ENCODE measurements at regions not wholly inside any gene's neighbourhood (a gene's known extent, or its start where the extent isn't known, plus 50 kb on each side); places are given as distances from the start of the nearest gene placed in this dataset.

- Histone ChIP-seq H3K4me2 (ENCODE audit: insufficient read depth, low read length) (no peak overlapping the region), H4K20me1 (replicated peaks; ENCODE audit: control insufficient read depth, insufficient read depth, low read length) (no peaks in the 10 kb centered on the region), H3K27ac (ENCODE audit: extremely low read depth, low read depth, low read length) (no peak overlapping the region), H3K4me1 (replicated peaks in 1 of 2; ENCODE audit: control insufficient read depth in 2 of 2, insufficient read depth in 2 of 2, low read length in 2 of 2) (no peaks in the 10 kb centered on the region), H3K79me2 (ENCODE audit: control insufficient read depth, insufficient read depth, low read length) (no peaks in the 10 kb centered on the region), H3K36me3 (ENCODE audit: control insufficient read depth, insufficient read depth, low read length) (no peaks in the 10 kb centered on the region), H3K9ac (ENCODE audit: insufficient read depth in 1 of 2, low read depth in 2 of 2, low read length in 2 of 2) (no peak overlapping the region), H3K27me3 (ENCODE audit: control insufficient read depth in 2 of 2, insufficient read depth in 2 of 2, low read length in 2 of 2) (no peaks in the 10 kb centered on the region), H3K9me1 (ENCODE audit: control insufficient read depth, insufficient read depth, low read length) (no peaks in the 10 kb centered on the region), H3K4me3 (no peak overlapping the region), H2AFZ (ENCODE audit: low read depth, low read length) (no peak overlapping the region), H3K9me3 (replicated peaks; ENCODE audit: control insufficient read depth, insufficient read depth, low read depth, low read length) (no peaks in the 10 kb centered on the region)
- DNase-seq (ENCODE audit: extremely low read depth in 1 of 4, low spot score in 3 of 4) (no peak), FAIRE-seq (no peak), ATAC-seq (no peak)
- intact Hi-C loops (cut with micrococcal nuclease), result no loop called here
- WGBS (ENCODE audit: insufficient coverage, low coverage, missing lambda C conversion rate), result 7% methylated on average over 1 of the region's 1 CpG
- ChIA-PET POLR2A (no interaction called here), CTCF (ENCODE audit: low intra/inter-chr PET ratio) (no interaction called here)
- in situ Hi-C loops (cut with MboI), result no loop called here
- BruUV-seq (replicated peaks), result no TSS peak
- no peak for TF ChIP-seq ETV1 (tag; conservative IDR thresholded peaks at IDR 0.05; ENCODE audit: low read depth)
- TF ChIP-seq ASH1L (IDR thresholded peaks at IDR 0.05; ENCODE audit: borderline replicate concordance, low read depth, partially characterized antibody), result no peak
- no peak for TF ChIP-seq SMAD4 (CRISPR knock-in tag; conservative IDR thresholded peaks at IDR 0.05)
- TF ChIP-seq MTA3 (IDR thresholded peaks at IDR 0.05; ENCODE audit: borderline replicate concordance), result no peak
- TF ChIP-seq CSDE1 (IDR thresholded peaks at IDR 0.05), result no peak
- TF ChIP-seq NUFIP1 (IDR thresholded peaks at IDR 0.05; ENCODE audit: partially characterized antibody), result no peak
- no peak for TF ChIP-seq KLF6 (CRISPR knock-in tag; IDR thresholded peaks at IDR 0.05; ENCODE audit: borderline replicate concordance)
- TF ChIP-seq RBM14 (IDR thresholded peaks at IDR 0.05; ENCODE audit: borderline replicate concordance, insufficient read depth, low read depth, low read length), result no peak
- TF ChIP-seq GTF3C2 (IDR thresholded peaks at IDR 0.05; ENCODE audit: borderline replicate concordance, extremely low read depth, insufficient read length), result no peak
- TF ChIP-seq NFIX (CRISPR knock-in tag; IDR thresholded peaks at IDR 0.05; ENCODE audit: low read depth), result no peak
- no peak for TF ChIP-seq NCOA1 (IDR thresholded peaks at IDR 0.05; ENCODE audit: low read depth)
Observed at GRCh38 chr12:66739266-66739665, 60.4 kb upstream of the GRIP1 start.

Data from K562 (cell line).